ENCODE measurements at regions not wholly inside any gene's neighbourhood (a gene's known extent, or its start where the extent isn't known, plus 50 kb on each side); places are given as distances from the start of the nearest gene placed in this dataset.

GRCh38 chr22:22395245-22395644 is 113.3 kb downstream of the ZNF280B start:
- TF ChIP-seq ATF2 (IDR thresholded peaks at IDR 0.05; ENCODE audit: low read length) (no peak), CTCF (IDR thresholded peaks at IDR 0.05; ENCODE audit: control extremely low read depth in 1 of 3, insufficient read depth in 1 of 3, low read depth in 1 of 3, low read length in 3 of 3) (no peak), YY1 (IDR thresholded peaks at IDR 0.05; ENCODE audit: low read depth, low read length) (no peak), KDM1A (IDR thresholded peaks at IDR 0.05; ENCODE audit: borderline replicate concordance, low read length) (no peak), ZNF274 (IDR thresholded peaks at IDR 0.05; ENCODE audit: borderline replicate concordance, extremely low read depth, low read length) (no peak), POLR2A (IDR thresholded peaks at IDR 0.05; ENCODE audit: control extremely low read depth in 1 of 2, low read depth in 2 of 2, low read length in 2 of 2) (no peak), TAF1 (IDR thresholded peaks at IDR 0.05; ENCODE audit: low read depth, low read length) (no peak), BRCA1 (IDR thresholded peaks at IDR 0.05; ENCODE audit: low read depth, low read length) (no peak), RNF2 (IDR thresholded peaks at IDR 0.05; ENCODE audit: borderline replicate concordance, low read depth, low read length, missing control alignments, poor library complexity, severe bottlenecking) (no peak), CREB1 (IDR thresholded peaks at IDR 0.05) (no peak), SP2 (IDR thresholded peaks at IDR 0.05; ENCODE audit: low read length) (no peak), POLR2AphosphoS5 (IDR thresholded peaks at IDR 0.05; ENCODE audit: low read depth, low read length) (no peak), EZH2 (IDR thresholded peaks at IDR 0.05; ENCODE audit: low read depth, low read length, severe bottlenecking) (peak; percentile 31)

Data from H1 (cell line).